ENCODE measurements at regions not wholly inside any gene's neighbourhood (a gene's known extent, or its start where the extent isn't known, plus 50 kb on each side); places are given as distances from the start of the nearest gene placed in this dataset.

DNA sequence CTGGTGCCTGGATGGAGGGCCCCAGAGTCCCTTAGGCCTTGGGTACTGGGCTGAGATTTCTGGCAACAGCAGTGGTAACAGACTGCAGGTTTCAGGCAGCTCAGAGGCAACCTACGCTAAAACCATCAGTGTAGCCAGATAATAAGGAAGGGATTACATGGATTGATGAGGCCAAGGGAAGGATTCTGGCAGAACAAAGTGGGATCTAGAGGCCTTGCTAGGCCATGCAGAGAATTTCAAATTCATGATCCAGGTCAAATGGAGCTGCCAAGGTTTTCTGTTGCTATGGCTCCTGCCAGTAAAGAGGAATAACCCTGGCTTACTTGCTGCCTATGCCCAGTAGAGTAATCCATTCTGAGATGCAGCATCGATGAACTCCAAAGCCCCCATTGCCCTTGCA is 445.7 kb downstream of the ADRA2A start:
- Mint-ChIP-seq H3K4me3 (no peak overlapping the region), H3K4me1 (no peaks in the 10 kb centered on the region), H3K27ac (no peak overlapping the region), H3K27me3 (peaks cover 0 to 19% (median 6%) of the 10 kb centered on the region in 5 donors), H3K36me3 (no peaks in the 10 kb centered on the region), H3K9me3 (no peaks in the 10 kb centered on the region)
- ATAC-seq = no peak
- POLR2A ChIA-PET = no interaction called here
- DNase-seq = no peak

DNA sequence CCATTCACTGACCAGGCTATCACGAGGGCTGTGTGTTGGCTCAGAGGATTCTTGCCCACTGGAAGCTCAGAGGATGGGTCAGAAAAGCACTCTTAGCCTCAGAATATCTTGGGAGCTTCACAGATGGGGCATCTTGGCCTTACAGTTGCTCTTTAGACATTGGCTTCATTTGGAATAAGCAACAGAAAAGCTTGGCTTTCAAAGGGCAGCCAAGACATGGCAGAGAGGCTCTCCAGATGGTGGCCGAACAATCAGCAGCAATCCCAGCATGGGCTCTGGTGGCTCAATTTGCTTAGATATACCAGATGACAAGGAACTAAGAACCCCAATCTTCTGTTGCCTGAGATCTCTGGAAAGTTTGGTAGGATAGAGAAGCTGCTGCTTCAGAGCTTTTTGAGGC is 446.2 kb downstream of the ADRA2A start:
- no peaks in the 10 kb centered on the region for H3K4me1 Mint-ChIP-seq
- no peak for ATAC-seq
- no peak for DNase-seq

GRCh38 chr10:111524134-111524533 is 447.3 kb downstream of the ADRA2A start:
- Mint-ChIP-seq H3K36me3 (no peaks in the 10 kb centered on the region), H3K9me3 (no peaks in the 10 kb centered on the region), H3K4me3 (no peak overlapping the region), H3K27me3 (peaks cover 0 to 23% (median 6%) of the 10 kb centered on the region in 5 donors), H3K27ac (no peak overlapping the region), H3K4me1 (no peaks in the 10 kb centered on the region)
- DNase-seq = no peak
- POLR2A ChIA-PET = no interaction called here
- no peak for ATAC-seq

More for the DNA sequence above, 446.2 kb downstream of the ADRA2A start:
- Mint-ChIP-seq H3K4me3 (no peak overlapping the region), H3K9me3 (no peaks in the 10 kb centered on the region), H3K36me3 (no peaks in the 10 kb centered on the region), H3K27ac (no peak overlapping the region), H3K27me3 (peaks cover 0 to 23% (median 6%) of the 10 kb centered on the region in 5 donors)
- POLR2A ChIA-PET = no interaction called here

GRCh38 chr10:111525696-111526095 is 448.9 kb downstream of the ADRA2A start:
- ATAC-seq (no peak), DNase-seq (no peak)
- H3K9me3 Mint-ChIP-seq = no peaks in the 10 kb centered on the region

GRCh38 chr10:111531690-111532089 is 454.9 kb downstream of the ADRA2A start:
- ATAC-seq = no peak

More at GRCh38 chr10:111525696-111526095, 448.9 kb downstream of the ADRA2A start:
- Mint-ChIP-seq H3K27me3 (peaks cover 0 to 19% (median 6%) of the 10 kb centered on the region in 5 donors), H3K36me3 (no peaks in the 10 kb centered on the region), H3K4me3 (no peak overlapping the region), H3K27ac (no peak overlapping the region), H3K4me1 (no peaks in the 10 kb centered on the region)
- POLR2A ChIA-PET = no interaction called here

GRCh38 chr10:111532139-111532538 is 455.3 kb downstream of the ADRA2A start:
- H3K36me3 Mint-ChIP-seq = no peaks in the 10 kb centered on the region
- H3K27ac Mint-ChIP-seq = peak overlapping the region in 1 of 10 donors; percentile 46
- no peak overlapping the region for H3K4me3 Mint-ChIP-seq

More at GRCh38 chr10:111531690-111532089, 454.9 kb downstream of the ADRA2A start:
- Mint-ChIP-seq H3K9me3 (peaks cover 0 to 7% (median 0%) of the 10 kb centered on the region in 9 donors), H3K27me3 (peaks cover 0 to 27% (median 11%) of the 10 kb centered on the region in 5 donors), H3K4me3 (no peak overlapping the region), H3K4me1 (no peaks in the 10 kb centered on the region), H3K36me3 (no peaks in the 10 kb centered on the region), H3K27ac (peak overlapping the region in 1 of 10 donors; percentile 46)
- POLR2A ChIA-PET = no interaction called here
- DNase-seq = no peak

DNA sequence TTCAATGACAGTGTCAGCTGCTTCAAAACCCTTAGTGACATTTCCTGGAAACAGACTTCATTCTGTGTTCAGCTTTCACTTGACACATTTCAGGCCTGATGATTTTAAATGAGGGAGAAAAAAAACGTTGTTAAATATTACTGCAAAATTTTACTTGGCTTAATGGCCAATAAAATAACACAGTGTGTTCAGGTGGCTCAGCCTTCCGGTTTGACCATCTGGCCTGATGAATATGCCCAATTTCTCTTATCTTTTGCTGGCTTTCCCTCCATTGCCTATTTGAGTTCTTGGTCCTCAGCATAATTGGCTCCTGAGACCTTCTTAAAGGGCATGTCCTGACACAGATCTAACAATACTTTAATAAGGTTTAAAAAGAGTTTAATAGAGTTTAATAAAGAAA is 462.4 kb downstream of the ADRA2A start:
- H3K36me3 Mint-ChIP-seq = no peaks in the 10 kb centered on the region

More at GRCh38 chr10:111532139-111532538, 455.3 kb downstream of the ADRA2A start:
- Mint-ChIP-seq H3K27me3 (peaks cover 0 to 22% (median 7%) of the 10 kb centered on the region in 5 donors), H3K4me1 (no peaks in the 10 kb centered on the region), H3K9me3 (peaks cover 0 to 7% (median 0%) of the 10 kb centered on the region in 9 donors)
- POLR2A ChIA-PET = no interaction called here
- ATAC-seq = no peak
- no peak for DNase-seq

GRCh38 chr10:111543854-111544253 is 467.0 kb downstream of the ADRA2A start:
- POLR2A ChIA-PET = no interaction called here
- Mint-ChIP-seq H3K27ac (no peak overlapping the region), H3K4me3 (no peak overlapping the region), H3K4me1 (no peaks in the 10 kb centered on the region), H3K9me3 (no peaks in the 10 kb centered on the region), H3K27me3 (peaks cover 0 to 3% (median 3%) of the 10 kb centered on the region in 5 donors), H3K36me3 (no peaks in the 10 kb centered on the region)
- DNase-seq (no peak), ATAC-seq (no peak)

More for the DNA sequence above, 462.4 kb downstream of the ADRA2A start:
- no peak for ATAC-seq
- Mint-ChIP-seq H3K4me3 (no peak overlapping the region), H3K4me1 (no peaks in the 10 kb centered on the region), H3K9me3 (no peaks in the 10 kb centered on the region), H3K27ac (no peak overlapping the region), H3K27me3 (peaks cover 3 to 19% (median 11%) of the 10 kb centered on the region in 5 donors)
- POLR2A ChIA-PET = no interaction called here
- DNase-seq = no peak

DNA sequence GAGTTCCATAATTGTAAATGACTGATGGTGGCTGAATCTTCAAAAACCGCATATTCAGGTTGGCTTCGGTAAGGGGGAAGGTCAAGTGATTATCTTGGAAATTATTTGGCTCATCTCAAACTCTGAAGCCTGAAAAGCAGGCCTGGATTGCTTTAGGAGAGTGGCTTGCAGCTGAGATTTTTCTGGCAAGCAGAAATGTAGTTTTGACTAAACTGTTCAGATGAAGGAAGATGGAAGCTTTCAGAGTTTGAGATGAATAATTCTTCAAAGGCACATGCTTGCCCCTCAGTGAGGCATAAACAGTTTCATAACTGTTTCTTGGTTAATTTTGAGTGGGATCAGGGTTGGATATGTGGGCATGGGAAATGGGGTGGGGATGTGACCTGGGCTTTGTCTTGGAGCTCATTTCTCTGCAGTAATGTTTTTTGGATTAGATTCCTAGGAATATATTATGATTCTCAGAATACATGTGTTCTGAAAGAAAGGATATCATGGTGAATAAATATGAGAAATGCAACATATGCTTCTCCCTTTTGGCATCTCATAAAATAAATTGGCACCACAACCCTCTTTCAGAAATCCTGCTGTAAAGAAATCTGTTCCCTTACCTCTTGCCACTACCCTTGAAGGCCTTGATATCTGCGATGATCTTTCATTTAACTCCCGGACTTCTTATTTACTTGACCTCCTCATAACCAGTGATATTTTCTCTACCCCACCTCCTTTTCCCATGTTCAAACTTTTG is 469.2 kb downstream of the ADRA2A start:
- no peak overlapping the region for H3K4me3 Mint-ChIP-seq
- POLR2A ChIA-PET = no interaction called here
- no peaks in the 10 kb centered on the region for H3K36me3 Mint-ChIP-seq
- DNase-seq = no peak
- no peaks in the 10 kb centered on the region for H3K27me3 Mint-ChIP-seq
- no peaks in the 10 kb centered on the region for H3K4me1 Mint-ChIP-seq
- H3K27ac Mint-ChIP-seq = no peak overlapping the region
- no peak for ATAC-seq
- H3K9me3 Mint-ChIP-seq = no peaks in the 10 kb centered on the region

- Mint-ChIP-seq H3K36me3 (no peaks in the 10 kb centered on the region), H3K27me3 (no peaks in the 10 kb centered on the region), H3K4me3 (no peak overlapping the region), H3K9me3 (no peaks in the 10 kb centered on the region), H3K4me1 (no peaks in the 10 kb centered on the region), H3K27ac (no peak overlapping the region)
- POLR2A ChIA-PET = no interaction called here
- DNase-seq = no peak
- ATAC-seq = no peak
These were observed 471.4 kb downstream of the ADRA2A start for GRCh38 chr10:111548084-111548726.

- Mint-ChIP-seq H3K4me3 (no peak overlapping the region), H3K27me3 (no peaks in the 10 kb centered on the region), H3K36me3 (no peaks in the 10 kb centered on the region), H3K9me3 (no peaks in the 10 kb centered on the region), H3K4me1 (no peaks in the 10 kb centered on the region), H3K27ac (no peak overlapping the region)
- DNase-seq = no peak
- POLR2A ChIA-PET = no interaction called here
- ATAC-seq = no peak
These were observed 474.2 kb downstream of the ADRA2A start for GRCh38 chr10:111551001-111551400.

DNA sequence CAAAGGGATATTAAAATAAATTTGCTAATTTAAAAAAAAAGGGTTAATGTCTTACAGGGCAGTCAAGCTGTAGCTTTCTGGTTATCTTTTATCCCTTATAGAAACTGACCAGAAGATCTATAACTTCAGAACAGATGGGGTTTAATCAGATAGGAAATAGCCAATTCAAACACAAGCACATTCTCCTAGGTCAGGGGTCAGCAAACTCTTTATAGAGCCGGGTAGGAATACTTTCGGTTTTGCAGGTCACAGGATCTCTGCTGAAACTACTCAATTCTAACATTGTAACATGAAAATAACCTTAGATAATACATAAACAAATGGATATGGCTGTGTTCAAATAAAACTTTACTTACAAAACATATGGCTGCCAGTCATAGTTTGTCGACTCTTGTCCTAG is 479.8 kb downstream of the ADRA2A start:
- Mint-ChIP-seq H3K27ac (no peak overlapping the region), H3K36me3 (no peaks in the 10 kb centered on the region), H3K27me3 (peaks cover 0 to 12% (median 3%) of the 10 kb centered on the region in 5 donors), H3K4me3 (no peak overlapping the region), H3K9me3 (no peaks in the 10 kb centered on the region), H3K4me1 (no peaks in the 10 kb centered on the region)
- ATAC-seq (no peak), DNase-seq (no peak)
- POLR2A ChIA-PET = no interaction called here

GRCh38 chr10:111558211-111558610 is 481.4 kb downstream of the ADRA2A start:
- DNase-seq (no peak), ATAC-seq (no peak)
- Mint-ChIP-seq H3K9me3 (no peaks in the 10 kb centered on the region), H3K27me3 (peaks cover 0 to 14% (median 4%) of the 10 kb centered on the region in 5 donors), H3K4me1 (no peaks in the 10 kb centered on the region), H3K27ac (no peak overlapping the region), H3K4me3 (no peak overlapping the region), H3K36me3 (no peaks in the 10 kb centered on the region)
- POLR2A ChIA-PET = no interaction called here

Data from naive thymus-derived CD8-positive, alpha-beta T cell (primary cell).